OCI-LY7 (cell line): ENCODE measurements at regions not wholly inside any gene's neighbourhood (a gene's known extent, or its start where the extent isn't known, plus 50 kb on each side); places are given as distances from the start of the nearest gene placed in this dataset.

Experiments used
- BruUV-seq: library from RNA; stranded (reverse); fragments of 400-500 nt; replicated peaks from 2 replicates; lab custom pipeline; 2021; lab: Mats Ljungman, UMichigan
- CTCF ChIA-PET: fragments of 300-600 bp; sonication (Branson Sonifier 250); formaldehyde crosslinking; loops from one replicate; lab custom pipeline; 2022; ENCODE audit warnings: antibody characterized with exemption; ENCODE audit not compliant: unreplicated experiment; lab: Charles Lee
- POLR2A ChIA-PET: fragments of 300-600 bp; sonication (Branson Sonifier 250); formaldehyde crosslinking; loops from one replicate; lab custom pipeline; 2022; ENCODE audit warnings: antibody characterized with exemption; lab: Charles Lee
- DNase-seq: peaks from one replicate; pipeline ENCODE4 v3.0.0-alpha.2; 2015; ENCODE audit warnings: low spot score
- H2AFZ ChIP-seq: fragments of 200-600 bp; sonication (generic), shearing (Covaris generic); 2 replicates; pipeline ENCODE4 v1.6.1; 2014; ENCODE audit warnings: mild to moderate bottlenecking, antibody characterized with exemption, low read length, moderate library complexity
- H3K27ac ChIP-seq: fragments of 200-600 bp; sonication (generic); 2 replicates; pipeline ENCODE4 v1.5.1; 2014; ENCODE audit warnings: mixed run types, low read depth, mild to moderate bottlenecking, moderate library complexity, low read length, inconsistent platforms; ENCODE audit not compliant: poor library complexity, severe bottlenecking
- H3K36me3 ChIP-seq: fragments of 200-600 bp; sonication (generic); 2 replicates; pipeline ENCODE4 v1.6.1; 2014; ENCODE audit warnings: mild to moderate bottlenecking, antibody characterized with exemption, low read length, moderate library complexity, mixed read lengths; ENCODE audit not compliant: insufficient read depth
- H3K4me1 ChIP-seq: fragments of 200-600 bp; sonication (generic); 2 replicates; pipeline ENCODE4 v1.5.1; 2014; ENCODE audit warnings: mild to moderate bottlenecking, low read length; ENCODE audit not compliant: insufficient read depth, poor library complexity, severe bottlenecking
- H3K4me2 ChIP-seq: fragments of 200-600 bp; sonication (generic); 2 replicates; pipeline ENCODE4 v1.6.1; 2014; ENCODE audit warnings: mild to moderate bottlenecking, low read length
- H3K4me3 ChIP-seq: fragments of 200-600 bp; sonication (generic); 2 replicates; pipeline ENCODE4 v1.5.1; 2014; ENCODE audit warnings: mild to moderate bottlenecking, low read depth, low read length; ENCODE audit not compliant: poor library complexity, severe bottlenecking
- H3K79me2 ChIP-seq: fragments of 200-600 bp; sonication (generic); 2 replicates; pipeline ENCODE4 v1.6.1; 2016; ENCODE audit warnings: low read depth, mild to moderate bottlenecking, low read length, moderate library complexity, mixed read lengths; ENCODE audit not compliant: insufficient read depth
- H3K9me2 ChIP-seq: fragments of 200-600 bp; sonication (generic); 2 replicates; pipeline ENCODE4 v1.6.1; 2016; ENCODE audit warnings: mild to moderate bottlenecking, low read length, mixed read lengths; ENCODE audit not compliant: insufficient read depth
- H3K9me3 ChIP-seq: fragments of 200-600 bp; sonication (generic); 2 replicates; pipeline ENCODE4 v1.6.1; 2014; ENCODE audit warnings: mild to moderate bottlenecking, mixed run types, low read length, mixed read lengths
- H4K20me1 ChIP-seq: fragments of 200-600 bp; sonication (generic); 2 replicates; pipeline ENCODE4 v1.6.1; 2014; ENCODE audit warnings: mild to moderate bottlenecking, antibody characterized with exemption, low read length, moderate library complexity, mixed read lengths; ENCODE audit not compliant: insufficient read depth
- EZH2phosphoT487 ChIP-seq: fragments of 200-600 bp; sonication (generic); IDR thresholded peaks from 2 replicates; pipeline ENCODE4 v1.6.1; 2018; ENCODE audit warnings: low read depth, borderline replicate concordance, mild to moderate bottlenecking, mixed run types, antibody characterized with exemption, low read length, moderate library complexity, mixed read lengths
- intact Hi-C: fragments of 100-400 bp; cut with micrococcal nuclease; formaldehyde crosslinking; loops from one replicate; pipeline ENCODE4 v1.10.0; 2022; ENCODE audit not compliant: unreplicated experiment
- TF ChIP-seq, protein P1 (sequence below): fragments of 200-600 bp; sonication (generic); conservative IDR thresholded peaks from 2 replicates; pipeline ENCODE4 v1.5.1; 2014; ENCODE audit warnings: mild to moderate bottlenecking, antibody characterized with exemption, low read length, moderate library complexity, mixed read lengths

DNA sequence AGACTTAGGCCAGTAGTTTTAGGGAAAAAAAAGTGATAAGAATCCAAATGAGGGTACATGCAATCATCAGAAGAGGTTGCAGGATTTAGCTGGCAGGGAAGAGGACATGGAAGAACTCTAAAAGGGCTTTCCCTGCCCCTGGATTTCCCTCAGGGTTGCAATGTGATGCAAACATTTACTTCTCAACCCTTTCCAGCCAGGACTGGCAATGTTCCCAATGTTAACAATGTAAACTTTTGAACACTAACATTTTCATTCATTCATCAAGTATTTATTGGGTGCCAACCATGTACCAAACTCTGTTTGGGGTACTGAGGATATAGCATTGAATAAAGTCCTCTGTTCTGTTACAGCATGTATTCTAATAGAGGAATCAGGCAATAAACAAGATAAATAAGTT is 349.4 kb upstream of the LRRC3B start:
- Histone ChIP-seq H2AFZ (no peak overlapping the region), H4K20me1 (no peaks in the 10 kb centered on the region), H3K27ac (no peak overlapping the region), H3K4me2 (no peak overlapping the region), H3K9me3 (no peaks in the 10 kb centered on the region), H3K79me2 (no peaks in the 10 kb centered on the region), H3K4me3 (no peak overlapping the region), H3K4me1 (no peaks in the 10 kb centered on the region), H3K36me3 (no peaks in the 10 kb centered on the region), H3K9me2 (no peaks in the 10 kb centered on the region)
- TF ChIP-seq, protein P1, sequence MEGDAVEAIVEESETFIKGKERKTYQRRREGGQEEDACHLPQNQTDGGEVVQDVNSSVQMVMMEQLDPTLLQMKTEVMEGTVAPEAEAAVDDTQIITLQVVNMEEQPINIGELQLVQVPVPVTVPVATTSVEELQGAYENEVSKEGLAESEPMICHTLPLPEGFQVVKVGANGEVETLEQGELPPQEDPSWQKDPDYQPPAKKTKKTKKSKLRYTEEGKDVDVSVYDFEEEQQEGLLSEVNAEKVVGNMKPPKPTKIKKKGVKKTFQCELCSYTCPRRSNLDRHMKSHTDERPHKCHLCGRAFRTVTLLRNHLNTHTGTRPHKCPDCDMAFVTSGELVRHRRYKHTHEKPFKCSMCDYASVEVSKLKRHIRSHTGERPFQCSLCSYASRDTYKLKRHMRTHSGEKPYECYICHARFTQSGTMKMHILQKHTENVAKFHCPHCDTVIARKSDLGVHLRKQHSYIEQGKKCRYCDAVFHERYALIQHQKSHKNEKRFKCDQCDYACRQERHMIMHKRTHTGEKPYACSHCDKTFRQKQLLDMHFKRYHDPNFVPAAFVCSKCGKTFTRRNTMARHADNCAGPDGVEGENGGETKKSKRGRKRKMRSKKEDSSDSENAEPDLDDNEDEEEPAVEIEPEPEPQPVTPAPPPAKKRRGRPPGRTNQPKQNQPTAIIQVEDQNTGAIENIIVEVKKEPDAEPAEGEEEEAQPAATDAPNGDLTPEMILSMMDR = no peak
- no peak for TF ChIP-seq EZH2phosphoT487
- POLR2A ChIA-PET = no interaction called here
- no TSS peak for BruUV-seq
- DNase-seq = no peak
- CTCF ChIA-PET = no interaction called here
- intact Hi-C loops = no loop called here

GRCh38 chr3:26279091-26279490 is 343.5 kb upstream of the LRRC3B start:
- Histone ChIP-seq H3K27ac (no peak overlapping the region), H3K9me2 (no peaks in the 10 kb centered on the region), H3K4me3 (no peak overlapping the region), H3K36me3 (no peaks in the 10 kb centered on the region), H4K20me1 (no peaks in the 10 kb centered on the region), H3K9me3 (no peaks in the 10 kb centered on the region), H3K4me2 (no peak overlapping the region), H3K4me1 (no peaks in the 10 kb centered on the region), H3K79me2 (no peaks in the 10 kb centered on the region), H2AFZ (no peak overlapping the region)
- DNase-seq = no peak
- intact Hi-C loops = no loop called here
- ChIA-PET CTCF (no interaction called here), POLR2A (no interaction called here)
- TF ChIP-seq, protein P1 = no peak
- no peak for TF ChIP-seq EZH2phosphoT487
- no TSS peak for BruUV-seq

GRCh38 chr3:26280517-26280916 is 342.1 kb upstream of the LRRC3B start:
- no peaks in the 10 kb centered on the region for H3K9me3 ChIP-seq
- CTCF ChIA-PET = no interaction called here
- no peak for TF ChIP-seq EZH2phosphoT487
- TF ChIP-seq, protein P1 = 0 out of 2 replicates have a peak, but pooled peaks have one; percentile 14
- no peak overlapping the region for H3K4me2 ChIP-seq
- BruUV-seq = no TSS peak
- H3K36me3 ChIP-seq = no peaks in the 10 kb centered on the region
- no peaks in the 10 kb centered on the region for H3K79me2 ChIP-seq
- H2AFZ ChIP-seq = no peak overlapping the region
- H3K4me1 ChIP-seq = no peaks in the 10 kb centered on the region
- POLR2A ChIA-PET = no interaction called here
- H4K20me1 ChIP-seq = no peaks in the 10 kb centered on the region
- H3K4me3 ChIP-seq = no peak overlapping the region
- intact Hi-C loops = no loop called here
- DNase-seq = no peak
- no peaks in the 10 kb centered on the region for H3K9me2 ChIP-seq
- H3K27ac ChIP-seq = no peak overlapping the region
